IMR-90 (cell line): ENCODE measurements at regions not wholly inside any gene's neighbourhood (a gene's known extent, or its start where the extent isn't known, plus 50 kb on each side); places are given as distances from the start of the nearest gene placed in this dataset.

Experiments used
- ATAC-seq: fragments of 200-7000 bp; cut with Tn5 transposase; 2 replicates; pipeline ENCODE4 v1.9.1; 2020; ENCODE audit warnings: low read depth, mild to moderate bottlenecking, moderate library complexity
- BruUV-seq: library from RNA; stranded (reverse); fragments of 400-500 nt; replicated peaks from 2 replicates; lab custom pipeline; 2021; lab: Mats Ljungman, UMichigan
- CTCF ChIA-PET: fragments of 300-600 bp; formaldehyde crosslinking; extraction: SDS; loops from one replicate; lab custom pipeline; 2021; ENCODE audit warnings: antibody characterized with exemption; lab: Yijun Ruan, JAX
- POLR2A ChIA-PET: fragments of 300-600 bp; sonication (Branson Sonifier 250); formaldehyde crosslinking; loops from one replicate; lab custom pipeline; 2022; ENCODE audit warnings: antibody characterized with exemption; ENCODE audit not compliant: unreplicated experiment; lab: Charles Lee
- DNase-seq: peaks from one replicate; pipeline ENCODE4 v3.0.0; 2013
- H2AFZ ChIP-seq: replicated peaks from 2 replicates; pipeline ENCODE3; 2013; ENCODE audit warnings: low read length, mild to moderate bottlenecking; ENCODE audit not compliant: poor library complexity
- H2AK5ac ChIP-seq: 2 replicates; pipeline ENCODE4 v1.6.1; 2013; ENCODE audit warnings: low read depth, low read length, inconsistent platforms
- H2AK9ac ChIP-seq: replicated peaks from 2 replicates; pipeline ENCODE3; 2013; ENCODE audit warnings: mild to moderate bottlenecking, low read depth, low read length, moderate library complexity; ENCODE audit not compliant: poor library complexity
- H2BK120ac ChIP-seq: 2 replicates; pipeline ENCODE4 v1.6.1; 2013; ENCODE audit warnings: low read depth, low read length, inconsistent platforms
- H2BK15ac ChIP-seq: 3 replicates; pipeline ENCODE4 v1.6.1; 2013; ENCODE audit warnings: low read depth, low read length, inconsistent platforms
- H2BK20ac ChIP-seq: 2 replicates; pipeline ENCODE4 v1.6.1; 2013; ENCODE audit warnings: low read depth, mild to moderate bottlenecking, inconsistent platforms, low read length, moderate library complexity
- H2BK5ac ChIP-seq: 2 replicates; pipeline ENCODE4 v1.6.1; 2013; ENCODE audit warnings: mild to moderate bottlenecking, low read depth, low read length, inconsistent platforms; ENCODE audit not compliant: poor library complexity, severe bottlenecking
- H3K14ac ChIP-seq: replicated peaks from 2 replicates; pipeline ENCODE4 v1.6.1; 2013; ENCODE audit warnings: low read depth, low read length, inconsistent platforms
- H3K18ac ChIP-seq: 2 replicates; pipeline ENCODE4 v1.6.1; 2013; ENCODE audit warnings: low read depth, low read length, control low read depth
- H3K23ac ChIP-seq: 2 replicates; pipeline ENCODE4 v1.6.1; 2013; ENCODE audit warnings: low read depth, low read length, inconsistent platforms
- H3K27ac ChIP-seq: 2 replicates; pipeline ENCODE4 v1.5.1; 2013; ENCODE audit warnings: mild to moderate bottlenecking, control low read depth, low read length; ENCODE audit not compliant: insufficient read depth
- H3K27me3 ChIP-seq: 2 replicates; pipeline ENCODE4 v1.6.1; 2013; ENCODE audit warnings: low read length; ENCODE audit not compliant: control insufficient read depth, insufficient read depth
- H3K36me3 ChIP-seq: 2 replicates; pipeline ENCODE4 v1.6.1; 2013; ENCODE audit warnings: low read length, mixed read lengths; ENCODE audit not compliant: control insufficient read depth, insufficient read depth
- H3K4ac ChIP-seq: 2 replicates; pipeline ENCODE4 v1.6.1; 2013; ENCODE audit warnings: low read depth, low read length, inconsistent platforms
- H3K4me1 ChIP-seq: 2 replicates; pipeline ENCODE4 v1.6.1; 2013; ENCODE audit warnings: low read length, mixed read lengths; ENCODE audit not compliant: control insufficient read depth, insufficient read depth
- H3K4me2 ChIP-seq: 2 replicates; pipeline ENCODE4 v1.6.1; 2013; ENCODE audit warnings: low read depth, mild to moderate bottlenecking, control low read depth, low read length, moderate library complexity
- H3K4me3 ChIP-seq: 2 replicates; pipeline ENCODE4 v1.5.1; 2013; ENCODE audit warnings: low read depth, mild to moderate bottlenecking, control low read depth, low read length, moderate library complexity; ENCODE audit not compliant: insufficient read depth
- H3K56ac ChIP-seq: 2 replicates; pipeline ENCODE4 v1.6.1; 2013; ENCODE audit warnings: low read length, inconsistent platforms; ENCODE audit not compliant: insufficient read depth; ENCODE audit errors: extremely low read depth
- H3K79me1 ChIP-seq, 2 experiments: 2 replicates each; pipeline ENCODE4 v1.6.1; 2013; ENCODE audit warnings: low read length in 2 of 2, inconsistent platforms in 1 of 2, low read depth in 1 of 2
- H3K9ac ChIP-seq: 2 replicates; pipeline ENCODE4 v1.6.1; 2013; ENCODE audit warnings: low read depth, low read length, control low read depth
- H3K9me1 ChIP-seq: 2 replicates; pipeline ENCODE4 v1.6.1; 2013; ENCODE audit warnings: low read length, inconsistent platforms; ENCODE audit not compliant: insufficient read depth
- H3K9me3 ChIP-seq: 2 replicates; pipeline ENCODE4 v1.6.1; 2013; ENCODE audit warnings: low read length; ENCODE audit not compliant: control insufficient read depth, insufficient read depth
- H4K20me1 ChIP-seq: 2 replicates; pipeline ENCODE4 v1.6.1; 2013; ENCODE audit warnings: low read length, inconsistent platforms; ENCODE audit not compliant: insufficient read depth
- H4K5ac ChIP-seq: 2 replicates; pipeline ENCODE4 v1.6.1; 2013; ENCODE audit warnings: mild to moderate bottlenecking, low read depth, low read length, control low read depth
- H4K8ac ChIP-seq, 2 experiments: 2 replicates each; pipeline ENCODE4 v1.6.1; 2013; ENCODE audit warnings: low read depth in 2 of 2, low read length in 2 of 2, control low read depth in 1 of 2, inconsistent platforms in 1 of 2
- H4K91ac ChIP-seq: 2 replicates; pipeline ENCODE4 v1.6.1; 2013; ENCODE audit warnings: low read depth, low read length, inconsistent platforms; ENCODE audit not compliant: insufficient read depth
- BHLHE40 ChIP-seq: fragments of 150-350 bp; IDR thresholded peaks from 2 replicates; pipeline ENCODE4 v1.6.1; 2016; ENCODE audit warnings: mild to moderate bottlenecking, low read depth, low read length
- CHD1 ChIP-seq: IDR thresholded peaks from 2 replicates; pipeline ENCODE4 v1.6.1; 2012; ENCODE audit warnings: low read depth, low read length, improper control_type of control experiment
- FOS ChIP-seq: fragments of 150-350 bp; IDR thresholded peaks from 2 replicates; pipeline ENCODE4 v1.6.1; 2016; ENCODE audit warnings: low read depth, low read length
- MAFK ChIP-seq: IDR thresholded peaks from 2 replicates; pipeline ENCODE4 v1.6.1; 2012; ENCODE audit warnings: low read depth, low read length, improper control_type of control experiment
- NFE2L2 ChIP-seq: fragments of 150-350 bp; IDR thresholded peaks from 2 replicates; pipeline ENCODE4 v1.6.1; 2016; ENCODE audit warnings: low read depth, mild to moderate bottlenecking, low read length
- RCOR1 ChIP-seq: IDR thresholded peaks from 2 replicates; pipeline ENCODE4 v1.6.1; 2012; ENCODE audit warnings: mild to moderate bottlenecking, low read length, improper control_type of control experiment; ENCODE audit not compliant: insufficient replicate concordance
- RFX5 ChIP-seq: IDR thresholded peaks from 2 replicates; pipeline ENCODE4 v1.8.0; 2012; ENCODE audit warnings: low read depth, mild to moderate bottlenecking, low read length, moderate library complexity
- WGBS, 2 experiments: methylation state at CpG; one replicate each; pipeline versions ENCODE4 v1.1.5 to v1.1.7; 2013; ENCODE audit warnings: missing lambda C conversion rate in 2 of 2; ENCODE audit not compliant: insufficient read length in 1 of 2; ENCODE audit errors: extremely low coverage in 2 of 2; 5-methylcytosine and 5-hydroxymethylcytosine counted together
- dilution Hi-C: fragments of 300-500 bp; cut with HindIII; formaldehyde crosslinking; loops from one replicate; pipeline ENCODE4 v1.14.3; 2018; ENCODE audit warnings: low sequenced_read_pairs; ENCODE audit not compliant: unreplicated experiment
- in situ Hi-C: fragments of 300-500 bp; cut with MboI; formaldehyde crosslinking; loops from 3 replicates; pipeline ENCODE4 v1.14.3; 2019; ENCODE audit warnings: low sequenced_read_pairs, inconsistent platforms, mixed read lengths
- intact Hi-C: fragments of 100-400 bp; cut with micrococcal nuclease; formaldehyde crosslinking; loops from 2 replicates; pipeline ENCODE4 v1.10.0; 2022
- TF ChIP-seq, protein P1 (sequence below): fragments of 150-350 bp; IDR thresholded peaks from 2 replicates; pipeline ENCODE4 v1.6.1; 2016; ENCODE audit warnings: low read depth, mild to moderate bottlenecking, low read length, moderate library complexity, borderline replicate concordance
- TF ChIP-seq, protein P2 (sequence below): fragments of 150-350 bp; IDR thresholded peaks from 2 replicates; pipeline ENCODE4 v1.6.1; 2017; ENCODE audit warnings: mild to moderate bottlenecking, antibody characterized with exemption, low read length, low read depth

DNA sequence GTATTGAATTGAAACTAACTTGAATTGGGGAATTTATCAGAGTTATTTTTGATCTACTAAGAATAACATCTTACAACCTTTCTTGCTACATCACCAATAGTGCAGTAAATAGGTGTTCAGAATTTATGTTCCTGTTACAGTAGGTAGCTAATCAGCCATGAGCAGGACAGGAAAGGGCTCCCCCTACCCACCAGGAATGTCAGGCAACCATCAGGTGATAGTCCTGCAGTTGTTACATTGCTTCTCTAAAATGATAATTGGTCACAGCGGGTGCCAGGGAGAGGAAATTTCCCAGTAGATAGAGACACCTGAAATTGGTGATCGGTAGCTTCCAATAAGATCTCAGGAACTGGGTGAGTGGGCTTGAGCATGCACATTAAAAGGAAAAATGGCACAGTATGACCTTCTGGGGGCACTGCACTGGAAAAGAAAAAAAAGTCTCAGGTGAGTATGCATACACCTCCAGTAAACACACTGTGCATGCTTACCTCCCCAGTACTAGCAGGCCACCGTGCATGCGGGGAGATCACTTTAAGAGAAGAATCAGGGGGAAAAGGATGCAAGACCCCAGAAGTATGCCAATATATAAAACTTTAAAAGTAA is 1092.0 kb upstream of the LRRTM1 start:
- intact Hi-C loops, result no loop called here
- H3K56ac ChIP-seq, result no peak overlapping the region

More for the DNA sequence above, 1092.0 kb upstream of the LRRTM1 start:
- H2BK20ac ChIP-seq, result no peak overlapping the region
- no peak overlapping the region for H2AFZ ChIP-seq
- H2BK15ac ChIP-seq, result no peak overlapping the region
- no peak for ATAC-seq
- no peaks in the 10 kb centered on the region for H3K27me3 ChIP-seq
- ChIA-PET POLR2A (no interaction called here), CTCF (no interaction called here)
- no peaks in the 10 kb centered on the region for H3K79me1 ChIP-seq
- no peak overlapping the region for H2AK5ac ChIP-seq
- H3K4me1 ChIP-seq, result no peaks in the 10 kb centered on the region
- no peak overlapping the region for H3K4ac ChIP-seq
- BruUV-seq, result no TSS peak
- dilution Hi-C loops, result no loop called here
- no peak overlapping the region for H4K5ac ChIP-seq
- no peak overlapping the region for H3K23ac ChIP-seq
- H3K9me3 ChIP-seq, result peaks cover 6% of the 10 kb centered on the region; the same call in 1 of the 2 replicates
- no peaks in the 10 kb centered on the region for H4K20me1 ChIP-seq
- no peak for DNase-seq
- H3K27ac ChIP-seq, result no peak overlapping the region
- no peak overlapping the region for H3K9ac ChIP-seq
- TF ChIP-seq RCOR1 (no peak), BHLHE40 (no peak), NFE2L2 (no peak), CHD1 (no peak), RFX5 (no peak), MAFK (no peak), FOS (no peak)
- TF ChIP-seq, protein P1, sequence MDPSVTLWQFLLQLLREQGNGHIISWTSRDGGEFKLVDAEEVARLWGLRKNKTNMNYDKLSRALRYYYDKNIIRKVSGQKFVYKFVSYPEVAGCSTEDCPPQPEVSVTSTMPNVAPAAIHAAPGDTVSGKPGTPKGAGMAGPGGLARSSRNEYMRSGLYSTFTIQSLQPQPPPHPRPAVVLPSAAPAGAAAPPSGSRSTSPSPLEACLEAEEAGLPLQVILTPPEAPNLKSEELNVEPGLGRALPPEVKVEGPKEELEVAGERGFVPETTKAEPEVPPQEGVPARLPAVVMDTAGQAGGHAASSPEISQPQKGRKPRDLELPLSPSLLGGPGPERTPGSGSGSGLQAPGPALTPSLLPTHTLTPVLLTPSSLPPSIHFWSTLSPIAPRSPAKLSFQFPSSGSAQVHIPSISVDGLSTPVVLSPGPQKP, result no peak
- TF ChIP-seq, protein P2, sequence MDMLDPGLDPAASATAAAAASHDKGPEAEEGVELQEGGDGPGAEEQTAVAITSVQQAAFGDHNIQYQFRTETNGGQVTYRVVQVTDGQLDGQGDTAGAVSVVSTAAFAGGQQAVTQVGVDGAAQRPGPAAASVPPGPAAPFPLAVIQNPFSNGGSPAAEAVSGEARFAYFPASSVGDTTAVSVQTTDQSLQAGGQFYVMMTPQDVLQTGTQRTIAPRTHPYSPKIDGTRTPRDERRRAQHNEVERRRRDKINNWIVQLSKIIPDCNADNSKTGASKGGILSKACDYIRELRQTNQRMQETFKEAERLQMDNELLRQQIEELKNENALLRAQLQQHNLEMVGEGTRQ, result no peak
- H4K8ac ChIP-seq, result no peak overlapping the region
- H2AK9ac ChIP-seq, result no peak overlapping the region
- no CpG with 5 or more reads among the region's 4 CpGs for WGBS, 2 experiments
- H3K18ac ChIP-seq, result no peak overlapping the region
- no peak overlapping the region for H2BK5ac ChIP-seq
- H3K4me2 ChIP-seq, result no peak overlapping the region
- no peak overlapping the region for H4K91ac ChIP-seq
- H3K9me1 ChIP-seq, result no peaks in the 10 kb centered on the region
- no peak overlapping the region for H3K4me3 ChIP-seq
- no peak overlapping the region for H2BK120ac ChIP-seq
- no peak overlapping the region for H3K14ac ChIP-seq
- no peaks in the 10 kb centered on the region for H3K36me3 ChIP-seq
- in situ Hi-C loops, result no loop called here
